HEK293 (cell line): ENCODE measurements at regions not wholly inside any gene's neighbourhood (a gene's known extent, or its start where the extent isn't known, plus 50 kb on each side); places are given as distances from the start of the nearest gene placed in this dataset.

Source experiments
- KLF10 ChIP-seq: fragments of 450-650 bp; IDR thresholded peaks from 2 replicates; pipeline ENCODE4 v1.5.1; 2018; ENCODE audit warnings: missing biosample characterization, mild to moderate bottlenecking, missing genetic modification characterization
- KLF16 ChIP-seq: fragments of 450-650 bp; formaldehyde crosslinking; IDR thresholded peaks from 2 replicates; pipeline ENCODE4 v1.5.1; 2017; ENCODE audit warnings: missing biosample characterization, missing genetic modification characterization
- YY1 ChIP-seq: fragments of 450-650 bp; formaldehyde crosslinking; IDR thresholded peaks from 2 replicates; pipeline ENCODE4 v1.5.1; 2018; ENCODE audit warnings: missing biosample characterization, missing genetic modification characterization
- ZNF169 ChIP-seq: fragments of 450-650 bp; formaldehyde crosslinking; IDR thresholded peaks from 2 replicates; pipeline ENCODE4 v1.5.1; 2016; ENCODE audit warnings: missing biosample characterization, missing genetic modification characterization
- ZNF24 ChIP-seq: fragments of 450-650 bp; formaldehyde crosslinking; IDR thresholded peaks from 2 replicates; pipeline ENCODE4 v1.5.1; 2016; ENCODE audit warnings: missing biosample characterization, missing genetic modification characterization
- ZNF280C ChIP-seq: fragments of 450-650 bp; formaldehyde crosslinking; IDR thresholded peaks from 2 replicates; pipeline ENCODE4 v1.5.1; 2016; ENCODE audit warnings: missing biosample characterization, missing genetic modification characterization
- ZNF280D ChIP-seq: fragments of 450-650 bp; formaldehyde crosslinking; IDR thresholded peaks from 2 replicates; pipeline ENCODE4 v1.5.1; 2016; ENCODE audit warnings: missing biosample characterization, missing genetic modification characterization
- ZNF571 ChIP-seq: fragments of 450-650 bp; formaldehyde crosslinking; IDR thresholded peaks from 2 replicates; pipeline ENCODE4 v1.5.0; 2017; ENCODE audit warnings: missing biosample characterization, missing genetic modification characterization
- ZNF629 ChIP-seq: fragments of 450-650 bp; formaldehyde crosslinking; IDR thresholded peaks from 2 replicates; pipeline ENCODE4 v1.5.1; 2017; ENCODE audit warnings: missing biosample characterization, missing genetic modification characterization
- ZNF747 ChIP-seq: fragments of 450-650 bp; formaldehyde crosslinking; IDR thresholded peaks from 2 replicates; pipeline ENCODE4 v1.5.1; 2016; ENCODE audit warnings: missing biosample characterization, missing genetic modification characterization
- TF ChIP-seq, protein P1 (sequence below): fragments of 450-650 bp; formaldehyde crosslinking; IDR thresholded peaks from 2 replicates; pipeline ENCODE4 v1.5.1; 2016; ENCODE audit warnings: missing biosample characterization, missing genetic modification characterization
- TF ChIP-seq, protein P2 (sequence below): fragments of 450-650 bp; formaldehyde crosslinking; IDR thresholded peaks from 2 replicates; pipeline ENCODE4 v1.5.1; 2016; ENCODE audit warnings: missing biosample characterization, missing genetic modification characterization

DNA sequence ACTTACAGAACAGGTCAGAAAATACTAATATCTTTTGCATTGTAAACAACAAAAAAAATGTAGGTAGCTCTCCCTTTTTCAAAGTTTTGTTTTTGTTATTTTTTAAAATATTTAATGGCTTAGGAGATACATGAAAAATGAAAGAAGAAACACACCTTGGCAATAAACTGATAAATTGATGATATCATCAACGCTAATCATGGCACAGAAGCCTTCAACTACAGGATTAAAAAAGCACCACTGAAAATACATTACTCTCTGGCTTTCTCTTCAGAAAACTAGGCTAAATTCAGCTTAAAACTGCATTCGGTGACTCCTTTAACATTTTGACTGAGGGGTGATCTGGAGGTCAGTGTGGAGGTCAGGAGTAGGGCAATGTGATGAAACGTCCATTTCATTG lies 1018.8 kb upstream of the FANCL start:
- TF ChIP-seq ZNF24 (tag by site-specific recombination) (no peak), ZNF280C (tag by site-specific recombination) (no peak), ZNF747 (no peak), ZNF629 (no peak), KLF16 (tag by site-specific recombination) (no peak), ZNF169 (tag by site-specific recombination) (no peak), ZNF280D (tag by site-specific recombination) (no peak), KLF10 (tag by site-specific recombination) (no peak), ZNF571 (tag by site-specific recombination) (no peak), YY1 (tag by site-specific recombination) (no peak)
- TF ChIP-seq, protein P1, sequence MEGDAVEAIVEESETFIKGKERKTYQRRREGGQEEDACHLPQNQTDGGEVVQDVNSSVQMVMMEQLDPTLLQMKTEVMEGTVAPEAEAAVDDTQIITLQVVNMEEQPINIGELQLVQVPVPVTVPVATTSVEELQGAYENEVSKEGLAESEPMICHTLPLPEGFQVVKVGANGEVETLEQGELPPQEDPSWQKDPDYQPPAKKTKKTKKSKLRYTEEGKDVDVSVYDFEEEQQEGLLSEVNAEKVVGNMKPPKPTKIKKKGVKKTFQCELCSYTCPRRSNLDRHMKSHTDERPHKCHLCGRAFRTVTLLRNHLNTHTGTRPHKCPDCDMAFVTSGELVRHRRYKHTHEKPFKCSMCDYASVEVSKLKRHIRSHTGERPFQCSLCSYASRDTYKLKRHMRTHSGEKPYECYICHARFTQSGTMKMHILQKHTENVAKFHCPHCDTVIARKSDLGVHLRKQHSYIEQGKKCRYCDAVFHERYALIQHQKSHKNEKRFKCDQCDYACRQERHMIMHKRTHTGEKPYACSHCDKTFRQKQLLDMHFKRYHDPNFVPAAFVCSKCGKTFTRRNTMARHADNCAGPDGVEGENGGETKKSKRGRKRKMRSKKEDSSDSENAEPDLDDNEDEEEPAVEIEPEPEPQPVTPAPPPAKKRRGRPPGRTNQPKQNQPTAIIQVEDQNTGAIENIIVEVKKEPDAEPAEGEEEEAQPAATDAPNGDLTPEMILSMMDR = no peak
- TF ChIP-seq, protein P2, sequence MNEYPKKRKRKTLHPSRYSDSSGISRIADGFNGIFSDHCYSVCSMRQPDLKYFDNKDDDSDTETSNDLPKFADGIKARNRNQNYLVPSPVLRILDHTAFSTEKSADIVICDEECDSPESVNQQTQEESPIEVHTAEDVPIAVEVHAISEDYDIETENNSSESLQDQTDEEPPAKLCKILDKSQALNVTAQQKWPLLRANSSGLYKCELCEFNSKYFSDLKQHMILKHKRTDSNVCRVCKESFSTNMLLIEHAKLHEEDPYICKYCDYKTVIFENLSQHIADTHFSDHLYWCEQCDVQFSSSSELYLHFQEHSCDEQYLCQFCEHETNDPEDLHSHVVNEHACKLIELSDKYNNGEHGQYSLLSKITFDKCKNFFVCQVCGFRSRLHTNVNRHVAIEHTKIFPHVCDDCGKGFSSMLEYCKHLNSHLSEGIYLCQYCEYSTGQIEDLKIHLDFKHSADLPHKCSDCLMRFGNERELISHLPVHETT (tag by site-specific recombination) = no peak
